GM18873 (cell line): ENCODE measurements at regions not wholly inside any gene's neighbourhood (a gene's known extent, or its start where the extent isn't known, plus 50 kb on each side); places are given as distances from the start of the nearest gene placed in this dataset.
"Not testable (repeated sequence)": the region's sequence is repeated elsewhere in the genome, so short reads cannot be mapped to it uniquely, and the experiment has no call there.

Experiments used
- ATAC-seq: cut with Tn5 transposase; IDR thresholded peaks from one replicate; pipeline ENCODE4 v1.9.1; 2021; ENCODE audit warnings: mild to moderate bottlenecking, moderate library complexity, moderate number of reproducible peaks; ENCODE audit not compliant: unreplicated experiment, low FRiP score

DNA sequence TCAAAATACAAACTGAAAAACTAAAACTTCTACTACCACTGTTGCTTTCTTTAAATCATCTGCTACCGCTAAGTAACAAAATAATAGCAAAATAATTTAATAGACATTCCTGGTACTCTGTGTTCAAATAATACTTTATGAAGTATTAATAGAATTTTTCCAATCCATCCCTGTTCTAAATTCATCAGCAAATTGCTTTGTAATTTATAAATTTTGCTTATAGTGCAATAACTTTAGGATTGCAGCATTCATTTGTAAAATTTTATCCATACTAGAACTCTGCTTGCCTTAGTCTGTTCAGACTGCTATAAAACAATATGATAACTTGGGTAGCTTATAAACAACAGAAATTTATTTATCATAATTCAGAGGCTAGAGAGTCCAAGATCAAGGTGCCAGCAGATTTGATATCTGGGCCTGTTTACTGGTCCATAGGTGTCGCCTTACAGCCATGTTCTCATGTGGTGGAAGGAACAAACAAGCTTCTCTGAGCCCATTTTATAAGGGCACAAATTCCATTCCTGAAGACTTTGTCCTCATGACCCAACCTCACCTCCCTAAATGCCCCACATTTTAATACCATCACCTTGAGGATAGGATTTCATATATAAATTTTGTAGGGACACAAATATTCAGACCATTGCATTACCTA, 415.1 kb upstream of the MAP2 start:
- ATAC-seq, result no peak

DNA sequence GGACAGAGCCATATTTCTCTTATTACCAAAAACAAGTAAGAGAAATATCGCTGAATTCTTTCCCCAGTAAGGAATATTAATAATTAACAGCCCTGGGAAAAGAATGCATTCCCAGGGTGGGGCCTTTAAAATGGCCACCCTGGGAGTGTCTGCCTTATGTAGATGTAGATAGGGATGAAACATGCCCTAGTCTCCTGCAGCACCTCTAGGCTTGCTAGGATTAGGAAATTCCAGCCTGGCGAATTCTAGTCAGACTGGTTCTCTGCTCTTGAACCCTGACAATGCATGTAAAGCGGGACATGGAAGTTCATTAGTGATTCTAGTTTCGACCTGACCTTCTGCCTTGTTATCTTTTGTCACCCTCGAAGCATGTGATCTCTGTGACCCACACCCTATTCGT, 405.2 kb upstream of the MAP2 start:
- ATAC-seq, result not testable (repeated sequence)

DNA sequence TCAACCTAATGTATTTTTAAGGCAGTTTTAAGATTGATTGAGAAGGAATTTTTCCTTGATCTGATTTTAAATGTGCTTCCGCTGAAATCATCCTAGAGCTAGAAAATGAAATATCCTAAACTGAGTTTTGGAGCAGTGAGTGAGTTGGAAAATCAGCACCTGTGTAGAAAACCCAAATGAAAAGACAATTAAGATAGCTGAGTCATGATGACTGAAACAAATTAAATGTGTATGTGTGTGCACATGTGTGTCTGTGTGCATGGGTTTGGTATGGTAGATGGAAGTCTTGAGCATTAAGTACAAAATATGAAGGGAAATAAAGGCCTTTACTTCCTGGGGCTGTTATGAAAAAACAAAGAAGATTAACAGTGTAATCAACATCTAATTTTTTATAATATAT, 394.6 kb upstream of the MAP2 start:
- ATAC-seq, result no peak

DNA sequence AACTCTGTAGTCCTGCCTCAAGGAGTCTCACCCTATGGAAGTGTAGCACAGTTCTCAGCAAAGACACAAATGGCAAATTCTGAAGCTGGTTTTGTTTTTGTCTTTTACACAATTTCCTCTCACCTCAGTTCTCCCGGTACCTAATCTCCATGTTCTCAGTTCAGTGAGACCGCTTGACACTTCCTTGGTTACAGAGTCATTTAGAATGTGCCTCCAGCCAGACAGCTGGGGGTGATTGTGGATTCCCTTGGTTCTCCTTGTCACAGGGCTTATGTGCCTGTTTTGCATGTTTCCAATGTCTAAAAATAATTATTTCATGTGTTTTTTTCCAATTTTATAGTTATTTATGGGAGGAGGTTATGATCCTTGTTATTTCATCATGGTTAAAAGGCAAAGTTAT, 379.5 kb upstream of the MAP2 start:
- no peak for ATAC-seq

DNA sequence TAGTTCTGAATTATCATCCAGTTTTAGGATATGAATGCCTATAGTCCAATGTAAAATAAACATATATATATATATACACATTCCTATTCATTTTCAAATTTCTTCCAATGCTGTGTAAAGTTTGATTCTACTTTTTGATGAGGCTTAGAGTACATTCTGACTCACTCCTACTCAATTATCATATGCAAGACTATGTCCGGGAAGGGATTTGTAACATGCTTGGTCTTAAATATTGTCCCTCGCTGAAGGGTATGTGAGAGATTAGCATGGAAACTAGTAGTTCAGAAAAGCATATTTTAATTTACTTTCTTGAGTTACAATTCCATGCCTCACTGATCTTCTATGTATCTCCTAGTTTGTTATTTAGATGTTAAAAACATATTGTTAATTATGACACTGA, 377.7 kb upstream of the MAP2 start:
- ATAC-seq, result no peak

DNA sequence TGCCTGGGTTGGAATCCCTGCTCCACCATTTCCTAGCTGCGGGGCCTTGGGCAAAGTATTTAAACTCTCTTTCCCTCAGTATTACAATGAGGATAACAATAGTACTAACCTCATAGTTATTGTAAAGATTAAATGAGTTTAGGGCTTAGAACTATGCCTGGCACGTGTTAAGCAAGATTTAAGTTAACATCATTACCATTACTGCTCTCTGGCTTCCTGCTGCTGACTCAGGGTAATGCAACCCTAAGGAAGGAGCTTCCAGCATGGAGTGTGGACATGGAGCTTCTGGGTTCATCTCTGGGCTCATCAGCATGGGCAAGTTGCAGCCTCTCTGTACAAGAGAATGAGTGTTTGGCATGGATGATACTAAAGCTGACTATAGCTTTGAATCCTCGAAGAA, 374.2 kb upstream of the MAP2 start:
- no peak for ATAC-seq

DNA sequence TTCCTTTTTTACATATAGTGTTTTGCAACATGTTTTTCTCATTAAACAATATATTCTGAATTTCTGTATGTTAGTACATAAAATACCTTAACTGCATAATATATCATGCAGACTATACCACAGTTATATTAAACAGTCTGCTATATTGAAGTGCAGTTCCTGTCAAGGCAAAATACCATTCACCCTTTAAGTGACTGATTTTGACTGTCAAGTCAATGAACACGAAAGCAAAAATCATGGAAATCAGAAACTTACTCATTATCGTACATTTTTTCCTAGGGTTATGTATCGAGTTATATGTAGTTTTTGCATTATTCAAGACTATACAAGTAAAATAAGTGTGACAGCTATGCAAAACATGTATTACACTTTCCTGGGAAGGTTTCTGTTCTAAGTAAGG, 361.6 kb upstream of the MAP2 start:
- no peak for ATAC-seq

DNA sequence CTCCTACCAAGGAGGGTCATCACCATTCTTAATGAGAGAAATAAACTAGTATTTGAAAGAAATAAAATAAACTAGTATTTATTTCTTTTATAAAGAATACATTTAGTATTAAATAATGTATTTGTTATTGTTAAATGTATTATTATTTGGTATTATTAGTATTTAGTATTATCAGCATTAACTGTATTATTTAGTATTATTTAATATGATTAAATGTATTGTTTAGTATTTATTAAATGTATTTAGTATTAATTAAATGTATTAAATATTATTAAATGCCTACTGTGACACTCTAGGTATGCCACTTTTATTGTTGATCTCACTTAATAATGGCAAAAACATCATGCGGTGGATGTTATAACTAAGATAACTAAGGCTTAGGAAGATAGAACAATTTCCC, 353.6 kb upstream of the MAP2 start:
- ATAC-seq, result no peak

DNA sequence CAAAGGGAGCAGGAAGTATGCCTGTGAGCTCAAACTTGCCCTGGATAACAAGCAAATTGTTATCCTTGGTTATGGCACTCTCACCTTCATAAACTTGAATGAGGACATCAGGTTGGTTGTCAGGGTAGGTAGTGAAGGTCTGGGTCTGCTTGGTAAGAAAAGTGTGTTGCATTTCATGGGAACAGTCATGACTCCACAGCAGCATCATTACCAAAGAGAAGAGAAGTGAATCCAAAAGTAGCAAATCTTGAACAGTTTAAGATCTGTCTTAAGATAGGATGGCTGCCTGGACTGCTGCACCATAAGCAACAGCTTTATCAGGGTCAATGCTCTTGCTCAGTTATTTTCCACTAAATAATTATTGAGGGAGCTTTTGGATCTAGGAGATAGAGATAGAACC, 350.7 kb upstream of the MAP2 start:
- ATAC-seq, result no peak

DNA sequence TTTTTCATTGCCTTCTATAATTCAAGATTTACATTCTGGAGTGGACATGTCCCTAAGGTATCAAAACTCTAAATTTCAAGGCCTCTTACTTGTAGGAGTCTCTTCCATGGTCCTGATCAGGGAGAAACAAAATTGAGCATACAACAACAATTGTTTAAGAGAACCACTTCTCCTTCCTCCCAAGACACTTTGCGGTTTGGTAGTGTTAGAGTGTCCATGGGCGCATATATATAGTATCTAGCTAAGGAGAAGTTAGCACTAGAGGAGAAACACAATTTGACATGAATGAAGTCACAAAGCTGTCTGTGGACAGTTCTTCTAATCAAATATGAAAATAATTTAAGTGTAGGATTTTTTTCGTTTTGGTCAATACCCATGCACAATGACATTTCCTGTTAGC, 349.1 kb upstream of the MAP2 start:
- ATAC-seq, result no peak

DNA sequence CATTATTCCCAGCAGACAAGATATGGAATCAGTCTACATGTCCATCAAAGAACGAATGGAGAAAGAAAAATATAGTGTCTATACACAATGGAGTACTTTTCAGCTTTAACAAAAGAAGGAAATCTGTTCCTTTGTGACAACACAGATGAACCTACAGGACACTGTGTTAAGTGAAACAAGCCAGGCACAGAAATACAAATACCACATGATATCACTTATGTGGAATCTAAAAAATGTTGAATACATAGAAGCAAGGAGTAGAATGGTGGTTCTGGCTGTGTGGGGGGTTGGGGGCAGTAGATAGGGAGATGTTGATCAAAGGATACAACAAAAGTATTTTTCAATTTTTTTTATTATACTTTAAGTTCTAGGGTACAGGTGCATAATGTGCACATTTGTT, 347.7 kb upstream of the MAP2 start:
- ATAC-seq, result no peak

DNA sequence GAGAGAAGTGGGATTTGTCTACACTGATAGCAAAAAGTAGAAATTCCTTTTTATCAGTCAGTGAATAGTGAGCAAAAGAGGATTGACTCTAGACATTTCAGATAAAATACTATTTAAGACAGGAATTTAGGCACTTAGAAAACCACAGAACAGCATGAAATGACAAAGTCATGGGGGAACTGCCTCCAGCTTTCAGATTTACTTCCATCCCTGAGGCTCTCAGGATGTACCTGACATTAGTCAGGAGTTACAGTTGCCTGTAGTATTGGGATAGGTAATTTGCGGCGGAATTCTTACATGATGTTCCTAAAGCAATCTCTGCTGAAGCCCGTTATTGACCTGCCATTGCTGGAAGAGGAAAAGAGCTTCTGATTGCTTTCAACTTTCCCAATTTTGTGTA, 337.1 kb upstream of the MAP2 start:
- no peak for ATAC-seq

DNA sequence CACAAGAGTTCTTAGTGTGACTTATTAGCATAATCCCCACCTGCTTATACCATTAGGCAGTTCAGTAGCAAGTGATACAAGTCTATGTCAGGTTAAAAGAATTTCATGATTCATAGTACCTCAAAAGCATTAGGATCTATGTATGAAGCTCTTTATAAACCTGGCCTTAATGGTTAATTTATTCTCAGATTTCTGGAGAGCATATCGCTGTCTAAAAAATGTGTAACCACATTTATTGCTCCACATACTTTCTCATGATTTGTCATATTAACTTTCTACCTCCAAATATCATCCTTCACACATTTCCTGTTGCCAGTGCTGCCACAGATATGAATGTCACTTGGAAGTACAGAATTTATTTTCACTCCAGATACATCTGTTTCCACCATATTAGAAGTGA, 332.8 kb upstream of the MAP2 start:
- no peak for ATAC-seq

DNA sequence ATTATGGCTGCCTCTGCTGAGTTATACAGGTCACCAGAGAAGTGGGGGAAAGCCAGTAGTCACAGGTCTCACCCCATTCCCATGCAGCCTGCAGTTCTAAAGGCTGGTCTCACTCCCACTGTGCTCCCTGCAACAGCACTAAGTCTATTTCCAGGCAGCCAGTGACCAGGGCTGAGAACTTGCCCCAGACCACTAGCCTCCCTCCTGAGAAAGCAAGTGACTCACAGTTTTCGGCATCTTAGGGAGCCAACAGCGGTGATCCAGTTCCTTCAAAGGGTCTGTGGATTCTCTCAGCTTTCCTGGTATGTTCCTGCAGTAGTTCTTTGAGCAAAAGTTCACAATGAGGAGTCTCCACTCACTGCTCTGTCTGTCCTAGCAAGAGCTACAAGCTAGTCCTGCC, 329.6 kb upstream of the MAP2 start:
- ATAC-seq, result no peak

DNA sequence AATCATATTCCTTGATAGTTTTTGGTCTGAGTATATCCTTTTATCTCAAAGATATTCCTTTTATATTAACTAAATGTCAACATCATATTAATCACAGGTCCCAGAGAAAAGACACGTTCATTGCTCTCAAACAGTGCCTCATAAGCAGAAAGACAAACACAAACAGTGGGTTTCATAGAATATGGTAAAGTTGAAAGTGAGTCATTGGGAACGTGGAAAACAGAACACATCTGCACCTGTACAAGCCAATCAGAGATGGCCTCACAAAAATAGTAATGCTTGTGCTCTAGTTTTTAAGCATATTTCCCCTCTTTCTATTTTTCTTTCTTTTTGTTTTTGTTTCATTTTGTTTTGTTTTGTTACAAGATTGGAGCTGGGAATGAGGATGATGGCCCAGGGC, 328.4 kb upstream of the MAP2 start:
- ATAC-seq, result no peak

DNA sequence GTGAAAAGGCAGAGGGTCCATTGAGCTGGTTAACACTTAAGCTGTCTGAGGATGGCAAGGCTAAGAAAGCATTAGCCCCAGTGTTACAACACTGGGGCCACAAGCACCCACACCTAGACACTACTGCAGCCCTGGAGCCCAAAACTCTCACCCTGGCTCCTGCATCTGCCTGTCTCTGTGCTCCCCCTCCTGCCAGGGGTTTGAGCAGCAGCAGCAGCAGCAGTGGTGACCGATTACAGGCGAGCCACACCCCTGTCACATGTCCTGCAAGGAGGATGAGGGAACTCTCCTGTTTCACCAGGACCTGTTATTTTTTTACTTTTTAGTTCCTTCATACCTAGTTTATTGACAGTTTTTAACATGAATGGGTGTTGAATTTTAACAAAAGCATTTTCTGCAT, 326.7 kb upstream of the MAP2 start:
- ATAC-seq, result no peak

DNA sequence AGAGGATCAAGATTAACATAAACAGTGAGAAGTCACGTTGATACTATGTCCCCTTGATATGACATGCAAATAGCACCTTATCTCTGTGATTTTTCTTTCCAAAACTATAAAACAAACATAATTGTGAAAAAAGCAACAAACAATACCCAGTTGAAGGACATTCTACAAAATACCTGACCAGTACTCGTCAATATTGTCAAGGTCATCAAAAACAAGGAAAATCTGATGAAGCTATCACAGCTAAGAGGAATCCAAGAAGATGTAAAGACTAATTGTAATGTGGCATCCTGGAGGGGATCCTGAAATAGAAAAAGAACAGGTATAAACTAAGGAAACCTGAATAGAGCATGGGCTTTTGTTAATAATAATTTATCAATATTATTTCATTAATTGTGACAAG, 321.5 kb upstream of the MAP2 start:
- ATAC-seq, result no peak

DNA sequence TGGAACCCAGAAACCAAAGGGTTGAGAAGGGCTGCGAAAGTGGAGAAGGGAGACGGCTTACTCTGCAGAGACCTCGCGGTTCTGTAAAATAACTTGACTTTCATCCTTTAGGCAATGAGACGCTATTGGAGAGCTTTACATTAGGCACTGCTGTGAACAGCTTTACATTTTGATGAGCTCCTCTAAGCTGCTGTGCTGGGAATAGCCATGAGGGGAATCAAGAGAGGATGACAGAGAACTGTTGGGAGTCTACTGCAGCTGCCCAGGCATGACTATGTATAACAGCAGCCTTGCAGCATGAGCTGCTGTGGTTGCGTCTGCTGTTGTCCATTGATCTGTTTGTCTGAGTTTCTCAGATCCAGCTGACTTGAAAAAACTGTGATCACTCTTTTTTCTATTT, 310.8 kb upstream of the MAP2 start:
- ATAC-seq, result no peak

DNA sequence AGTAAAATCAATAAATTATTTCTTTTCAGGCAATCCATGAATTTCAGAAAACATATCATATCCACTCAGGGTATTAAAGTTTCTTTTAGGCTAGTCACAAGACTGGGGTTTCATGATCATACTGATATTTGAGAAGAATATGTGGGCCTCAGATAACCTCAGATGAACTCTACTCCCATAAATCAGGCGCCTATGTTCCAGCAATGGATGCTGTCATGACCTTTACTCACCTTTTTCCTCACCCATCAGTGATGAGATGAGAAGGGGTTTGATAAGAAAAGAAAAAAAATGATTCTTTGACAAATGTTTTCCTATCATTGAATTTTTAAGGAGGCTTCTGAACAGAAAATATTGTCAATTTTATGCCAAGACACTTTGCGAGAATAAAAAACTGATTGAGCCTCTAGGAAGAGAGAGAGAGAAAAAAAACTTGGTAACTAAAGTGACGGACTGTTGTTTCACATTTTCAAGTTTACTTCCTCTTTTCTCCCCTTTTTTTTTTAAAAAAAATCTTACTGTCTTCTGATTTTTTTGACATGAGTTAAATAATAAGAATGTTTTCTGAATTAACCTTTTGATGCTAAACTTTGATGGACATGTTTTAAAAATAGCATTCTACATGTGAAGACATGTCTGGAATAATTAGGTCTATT, 309.1 kb upstream of the MAP2 start:
- ATAC-seq, result no peak

DNA sequence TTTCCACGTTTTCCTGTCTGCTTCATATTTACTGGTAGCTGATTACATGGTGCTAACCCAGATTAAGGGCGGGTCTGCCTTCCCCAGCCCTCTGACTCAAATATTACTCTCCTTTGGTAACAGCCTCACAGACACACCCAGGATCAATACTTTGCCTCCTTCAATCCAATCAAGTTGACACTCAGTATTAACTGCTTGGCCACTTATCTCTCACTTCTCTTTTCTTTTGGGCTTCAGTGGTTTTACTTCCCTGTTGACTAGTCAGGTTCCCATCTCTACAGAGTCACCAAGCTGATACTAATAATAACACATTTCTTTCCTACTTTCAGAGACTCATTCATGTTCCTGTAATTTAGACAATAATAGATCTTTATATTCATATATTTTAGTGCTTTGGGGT, 302.2 kb upstream of the MAP2 start:
- ATAC-seq, result peak; percentile 78

DNA sequence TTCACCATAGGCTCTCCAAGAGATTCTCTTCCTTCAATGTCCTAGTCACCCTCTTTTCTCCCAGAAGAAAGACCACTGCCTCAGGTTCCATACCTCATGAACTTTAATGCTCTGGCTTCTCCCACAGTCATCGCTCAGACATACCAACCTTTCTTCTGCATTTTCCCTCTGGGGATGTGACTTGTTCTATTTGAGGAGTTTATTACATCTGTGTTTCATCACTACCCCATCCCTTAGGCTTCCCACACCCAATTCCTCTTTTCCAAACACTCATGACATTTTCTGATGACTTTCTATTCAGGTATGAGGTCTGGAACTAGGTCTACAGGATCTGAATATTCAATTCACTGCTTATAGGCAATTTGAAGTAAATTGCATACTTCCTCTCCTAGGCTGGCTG, 298.6 kb upstream of the MAP2 start:
- ATAC-seq, result no peak

DNA sequence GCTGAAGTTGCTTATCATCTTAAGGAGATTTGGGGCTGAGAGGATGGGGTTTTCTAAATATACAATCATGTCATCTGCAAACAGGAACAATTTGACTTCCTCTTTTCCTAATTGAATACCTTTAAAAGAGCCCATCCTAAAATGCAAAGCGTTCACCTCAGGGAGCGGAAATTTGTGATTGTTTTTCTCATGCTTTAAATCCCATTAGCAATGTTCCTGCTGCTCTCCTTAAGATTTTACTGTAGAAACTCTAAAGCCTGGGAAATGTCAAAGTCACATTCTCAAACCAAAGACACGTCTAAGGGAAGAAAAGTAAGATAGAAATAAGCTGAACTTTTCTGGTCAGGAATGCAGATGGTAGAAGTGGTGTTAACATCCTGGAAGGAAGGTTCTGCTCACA, 285.8 kb upstream of the MAP2 start:
- no peak for ATAC-seq

DNA sequence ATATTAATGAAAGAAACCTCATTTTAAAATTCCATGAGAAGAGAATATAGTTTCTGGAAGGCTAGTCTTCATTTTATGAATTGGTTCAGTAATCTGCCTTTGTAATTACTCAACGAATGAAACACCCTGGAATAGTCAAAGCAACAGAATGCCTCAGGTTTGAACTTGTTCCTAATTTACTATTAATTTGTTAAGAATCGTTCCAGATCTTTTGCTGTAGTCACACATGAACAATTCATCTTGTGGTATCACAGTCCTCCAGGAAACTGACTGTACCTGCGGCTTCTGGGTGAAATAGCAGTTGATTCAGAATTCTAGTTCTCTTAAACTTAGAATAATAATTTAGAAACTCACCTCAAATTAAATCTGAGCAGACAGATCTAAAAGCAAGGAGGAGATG, 282.7 kb upstream of the MAP2 start:
- ATAC-seq, result no peak
